Choroid plexus epithelial cell (primary cell): ENCODE measurements at regions not wholly inside any gene's neighbourhood (a gene's known extent, or its start where the extent isn't known, plus 50 kb on each side); places are given as distances from the start of the nearest gene placed in this dataset.
A peak's percentile ranks its signal among the peaks of the same experiment; 100 is the strongest.

Source experiments
- DNase-seq: peaks from one replicate; pipeline ENCODE4 v3.0.0-alpha.2; 2010; ENCODE audit warnings: low read depth
- H3K4me3 ChIP-seq: 2 replicates; pipeline ENCODE4 v1.5.1; 2011; ENCODE audit warnings: low read depth, mild to moderate bottlenecking, control low read depth, low read length, moderate library complexity
- TF ChIP-seq, protein P1 (sequence below): conservative IDR thresholded peaks from 2 replicates; pipeline ENCODE4 v1.5.1; 2011; ENCODE audit warnings: low read depth, mild to moderate bottlenecking, control low read depth, inconsistent platforms, low read length, moderate library complexity

DNA sequence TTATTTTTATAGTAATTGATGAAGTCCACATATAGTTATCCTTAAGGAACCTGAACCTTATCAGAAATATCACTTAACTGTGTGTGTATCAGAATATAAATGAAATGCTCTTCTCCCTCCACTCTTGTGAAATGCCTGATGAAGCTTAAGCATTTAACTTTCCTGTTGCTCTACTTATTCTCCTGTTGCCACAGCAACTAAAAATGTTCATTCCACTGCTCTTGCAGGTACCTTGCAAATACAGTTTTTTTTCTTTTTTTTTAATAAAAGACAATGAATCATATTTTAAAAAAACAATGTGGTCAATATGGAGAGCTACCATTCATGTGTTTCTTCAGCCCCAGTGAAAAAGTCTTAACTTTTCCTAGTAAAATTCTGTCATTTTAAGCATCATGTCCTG lies 210.3 kb downstream of the RFPL4B start:
- DNase-seq, result peak; percentile 40
- no peak overlapping the region for H3K4me3 ChIP-seq
- TF ChIP-seq, protein P1, sequence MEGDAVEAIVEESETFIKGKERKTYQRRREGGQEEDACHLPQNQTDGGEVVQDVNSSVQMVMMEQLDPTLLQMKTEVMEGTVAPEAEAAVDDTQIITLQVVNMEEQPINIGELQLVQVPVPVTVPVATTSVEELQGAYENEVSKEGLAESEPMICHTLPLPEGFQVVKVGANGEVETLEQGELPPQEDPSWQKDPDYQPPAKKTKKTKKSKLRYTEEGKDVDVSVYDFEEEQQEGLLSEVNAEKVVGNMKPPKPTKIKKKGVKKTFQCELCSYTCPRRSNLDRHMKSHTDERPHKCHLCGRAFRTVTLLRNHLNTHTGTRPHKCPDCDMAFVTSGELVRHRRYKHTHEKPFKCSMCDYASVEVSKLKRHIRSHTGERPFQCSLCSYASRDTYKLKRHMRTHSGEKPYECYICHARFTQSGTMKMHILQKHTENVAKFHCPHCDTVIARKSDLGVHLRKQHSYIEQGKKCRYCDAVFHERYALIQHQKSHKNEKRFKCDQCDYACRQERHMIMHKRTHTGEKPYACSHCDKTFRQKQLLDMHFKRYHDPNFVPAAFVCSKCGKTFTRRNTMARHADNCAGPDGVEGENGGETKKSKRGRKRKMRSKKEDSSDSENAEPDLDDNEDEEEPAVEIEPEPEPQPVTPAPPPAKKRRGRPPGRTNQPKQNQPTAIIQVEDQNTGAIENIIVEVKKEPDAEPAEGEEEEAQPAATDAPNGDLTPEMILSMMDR, result no peak

DNA sequence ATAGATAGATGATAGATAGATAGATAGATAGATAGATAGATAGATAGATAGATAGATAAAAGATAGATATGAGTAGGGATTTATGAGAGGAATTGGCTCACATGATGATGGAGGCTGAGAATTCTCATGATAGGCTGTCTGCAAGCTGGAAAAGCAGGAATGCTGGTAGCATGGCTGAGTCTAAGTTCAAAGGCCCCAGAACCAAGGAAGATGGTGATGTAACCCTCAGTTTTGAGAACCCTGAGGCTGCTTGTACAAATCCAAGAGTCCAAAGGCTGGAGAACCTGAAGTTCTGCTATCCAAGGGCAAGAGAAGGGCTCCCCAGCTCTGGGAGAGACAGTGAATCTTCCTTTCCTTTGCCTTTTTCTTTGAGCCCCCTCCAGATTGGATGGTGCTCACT lies 210.8 kb downstream of the RFPL4B start:
- no peak for DNase-seq
- TF ChIP-seq, protein P1, result no peak
- no peak overlapping the region for H3K4me3 ChIP-seq

DNA sequence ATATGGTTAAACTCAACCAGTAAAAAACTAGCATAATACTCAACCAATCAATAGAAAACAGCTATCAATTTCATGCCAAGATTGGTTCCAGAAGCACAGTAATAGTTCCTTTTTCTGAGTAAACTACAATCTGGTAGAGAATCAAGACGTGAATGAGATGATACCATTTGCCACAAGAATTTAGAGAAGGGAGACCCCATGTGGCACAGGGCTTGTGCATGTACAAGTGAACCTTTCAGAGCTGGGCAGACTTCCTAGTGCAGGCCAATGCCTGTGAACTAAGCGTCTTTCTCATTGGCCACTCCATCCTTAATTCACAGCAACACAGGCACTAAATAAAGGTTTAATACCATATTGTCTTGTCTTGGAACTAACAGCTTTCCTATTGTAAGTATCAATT lies 213.5 kb downstream of the RFPL4B start:
- no peak overlapping the region for H3K4me3 ChIP-seq
- TF ChIP-seq, protein P1, result no peak
- peak; percentile 12 for DNase-seq

DNA sequence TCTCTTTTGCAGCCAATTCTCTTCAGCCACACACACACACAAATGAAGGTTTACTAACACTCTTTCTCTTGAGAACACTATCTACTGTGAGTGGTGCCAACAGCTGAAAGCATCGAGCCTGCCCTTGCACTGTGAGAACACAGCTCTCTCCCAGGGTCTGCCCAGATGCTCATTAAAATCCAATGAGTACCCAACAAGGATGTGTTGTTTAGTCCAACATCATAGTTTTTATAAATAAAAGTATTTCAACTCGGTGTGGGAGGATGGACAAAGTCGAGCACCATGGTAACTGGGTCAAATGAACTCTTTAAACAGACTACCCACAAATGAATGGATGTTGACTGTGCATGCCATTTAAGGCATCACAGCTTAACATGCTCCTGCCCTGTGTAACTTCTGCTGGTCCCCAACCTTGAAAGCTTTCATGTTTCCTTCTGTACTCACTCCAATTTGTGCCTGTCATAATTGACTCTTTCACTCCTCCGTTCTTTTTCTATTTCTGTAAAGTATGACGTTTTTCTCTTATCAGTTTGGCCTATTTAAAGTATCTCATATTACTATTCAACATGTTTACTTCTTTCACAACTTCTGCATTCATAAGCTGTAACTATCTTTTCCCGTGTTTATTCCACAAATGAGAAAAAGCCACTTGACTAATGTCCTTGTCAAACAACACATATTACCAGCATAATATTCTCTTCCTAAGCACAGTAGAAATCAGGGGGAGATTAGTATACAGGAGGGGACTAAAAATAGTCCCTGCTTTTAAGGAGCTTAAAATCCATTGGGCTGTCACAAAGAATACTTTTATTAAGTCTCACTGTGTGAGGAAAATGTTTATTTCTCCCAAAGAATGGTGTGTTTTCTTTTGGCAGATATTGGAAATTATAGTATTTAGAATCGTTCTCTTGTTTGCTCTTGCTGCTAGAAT lies 215.4 kb downstream of the RFPL4B start:
- peak; percentile 56 for DNase-seq
- TF ChIP-seq, protein P1, result no peak
- no peak overlapping the region for H3K4me3 ChIP-seq

DNA sequence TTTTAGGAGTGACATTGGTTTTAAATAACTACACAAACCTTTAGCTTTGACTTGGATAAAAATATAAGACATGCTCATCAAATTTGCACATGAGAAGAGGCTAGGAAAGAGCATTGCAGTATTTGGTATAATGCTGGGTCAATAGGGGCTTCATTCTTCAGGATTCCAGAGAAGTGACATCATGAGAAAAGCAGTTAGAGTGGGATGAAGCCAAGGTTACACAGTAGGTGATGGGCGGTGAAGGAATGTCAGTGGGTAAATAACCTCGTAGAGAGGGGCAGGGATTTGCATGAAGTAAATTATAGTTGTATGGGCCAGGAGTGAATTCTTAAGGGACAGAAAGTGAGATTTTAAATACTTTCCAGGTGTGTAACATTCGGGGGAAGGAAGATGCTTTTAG lies 216.2 kb downstream of the RFPL4B start:
- peak; percentile 86 for DNase-seq
- H3K4me3 ChIP-seq, result no peak overlapping the region
- TF ChIP-seq, protein P1, result no peak

DNA sequence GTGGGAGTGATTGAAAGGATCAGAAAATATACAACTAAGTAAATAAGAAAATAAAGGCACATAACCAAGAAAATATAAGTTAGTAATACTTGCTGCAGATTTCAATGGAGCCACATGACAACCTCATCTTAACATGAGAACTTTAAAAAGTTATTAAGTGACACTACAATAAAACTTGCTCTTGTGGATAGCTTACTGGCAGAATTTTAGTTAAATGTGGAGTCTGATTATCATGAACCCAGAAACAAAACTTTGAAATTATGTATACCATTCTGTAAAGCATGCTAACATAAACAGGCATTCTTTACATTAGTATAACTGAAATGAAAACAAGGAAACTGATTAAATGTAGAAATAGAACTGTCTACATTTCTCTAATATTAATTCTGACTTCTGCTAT lies 220.9 kb downstream of the RFPL4B start:
- no peak overlapping the region for H3K4me3 ChIP-seq
- DNase-seq, result no peak
- TF ChIP-seq, protein P1, result no peak
